ENCODE measurements at regions not wholly inside any gene's neighbourhood (a gene's known extent, or its start where the extent isn't known, plus 50 kb on each side); places are given as distances from the start of the nearest gene placed in this dataset.

DNA sequence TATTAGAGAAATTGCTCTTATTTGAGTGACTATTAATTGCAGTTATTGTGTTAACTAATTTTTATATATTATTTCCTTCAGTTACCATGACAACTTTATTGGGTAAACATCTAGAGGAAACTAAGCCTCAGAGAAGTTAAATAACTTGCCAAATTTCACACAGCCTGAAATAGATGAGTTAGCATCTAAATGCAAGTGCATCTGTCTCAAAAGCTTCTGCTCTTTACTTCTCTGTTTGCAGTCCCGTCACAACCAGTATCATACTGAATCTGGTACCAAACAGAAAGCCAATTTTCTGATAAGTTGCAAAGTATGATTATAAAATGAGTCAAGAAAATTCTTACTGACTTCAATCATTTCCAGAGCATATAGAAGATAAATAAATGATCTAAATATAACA is 1544.9 kb upstream of the PCDH7 start:
- Histone ChIP-seq H3K4me3 (ENCODE audit: low read depth in 2 of 2, low read length in 1 of 2) (no peak overlapping the region), H3K9ac (no peak overlapping the region), H3K79me2 (ENCODE audit: insufficient read depth) (no peaks in the 10 kb centered on the region), H3K4me2 (no peak overlapping the region), H3K27ac (ENCODE audit: low read depth in 2 of 2, low read length in 1 of 2) (no peak overlapping the region), H3K27me3 (ENCODE audit: insufficient read depth) (no peaks in the 10 kb centered on the region), H3K9me3 (no peaks in the 10 kb centered on the region), H3K4me1 (ENCODE audit: control insufficient read depth in 1 of 2, insufficient read depth in 2 of 2, low read depth in 1 of 2, low read length in 1 of 2) (no peaks in the 10 kb centered on the region), H3K36me3 (replicated peaks in 1 of 2; ENCODE audit: control insufficient read depth in 1 of 2, insufficient read depth in 2 of 2, low read length in 1 of 2) (no peaks in the 10 kb centered on the region), H3K9me2 (no peaks in the 10 kb centered on the region), H2AFZ (ENCODE audit: low read depth) (no peak overlapping the region), H3F3A (replicated peaks; ENCODE audit: insufficient read depth) (no peaks in the 10 kb centered on the region), H4K20me1 (ENCODE audit: insufficient read depth) (no peaks in the 10 kb centered on the region)
- TF ChIP-seq, protein P1, sequence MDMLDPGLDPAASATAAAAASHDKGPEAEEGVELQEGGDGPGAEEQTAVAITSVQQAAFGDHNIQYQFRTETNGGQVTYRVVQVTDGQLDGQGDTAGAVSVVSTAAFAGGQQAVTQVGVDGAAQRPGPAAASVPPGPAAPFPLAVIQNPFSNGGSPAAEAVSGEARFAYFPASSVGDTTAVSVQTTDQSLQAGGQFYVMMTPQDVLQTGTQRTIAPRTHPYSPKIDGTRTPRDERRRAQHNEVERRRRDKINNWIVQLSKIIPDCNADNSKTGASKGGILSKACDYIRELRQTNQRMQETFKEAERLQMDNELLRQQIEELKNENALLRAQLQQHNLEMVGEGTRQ (IDR thresholded peaks at IDR 0.05; ENCODE audit: borderline replicate concordance, low read depth, low read length): no peak
- TF ChIP-seq ELF1 (IDR thresholded peaks at IDR 0.05) (no peak), MXI1 (IDR thresholded peaks at IDR 0.05; ENCODE audit: low read depth, low read length) (no peak)
- TF ChIP-seq, protein P2, sequence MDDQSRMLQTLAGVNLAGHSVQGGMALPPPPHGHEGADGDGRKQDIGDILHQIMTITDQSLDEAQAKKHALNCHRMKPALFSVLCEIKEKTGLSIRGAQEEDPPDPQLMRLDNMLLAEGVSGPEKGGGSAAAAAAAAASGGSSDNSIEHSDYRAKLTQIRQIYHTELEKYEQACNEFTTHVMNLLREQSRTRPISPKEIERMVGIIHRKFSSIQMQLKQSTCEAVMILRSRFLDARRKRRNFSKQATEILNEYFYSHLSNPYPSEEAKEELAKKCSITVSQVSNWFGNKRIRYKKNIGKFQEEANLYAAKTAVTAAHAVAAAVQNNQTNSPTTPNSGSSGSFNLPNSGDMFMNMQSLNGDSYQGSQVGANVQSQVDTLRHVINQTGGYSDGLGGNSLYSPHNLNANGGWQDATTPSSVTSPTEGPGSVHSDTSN (IDR thresholded peaks at IDR 0.05): no peak
- CTCF ChIA-PET: no interaction called here
- 0% methylated on average over 1 of the region's 1 CpG for WGBS (ENCODE audit: low lambda C conversion rate)
- DNase-seq: no peak
- POLR2A ChIA-PET: no interaction called here

DNA sequence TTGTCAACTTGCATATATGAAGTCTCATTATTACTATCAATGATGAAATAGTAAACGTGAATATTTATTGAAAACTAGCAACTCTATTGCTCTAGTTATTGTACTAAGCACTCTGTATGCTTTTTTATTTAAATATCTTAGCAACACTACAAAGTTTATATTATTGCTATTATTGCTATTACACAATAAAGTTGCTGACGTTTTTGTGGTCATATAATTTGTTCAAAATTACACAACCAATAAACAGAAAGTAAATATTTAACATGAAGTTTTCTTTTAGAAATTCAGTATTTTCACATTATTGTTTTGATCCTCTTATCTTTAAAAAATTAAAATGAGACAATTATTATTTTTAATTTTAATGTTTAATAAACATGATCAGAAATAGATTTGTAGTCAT is 1521.1 kb upstream of the PCDH7 start:
- Histone ChIP-seq H4K20me1 (ENCODE audit: insufficient read depth) (no peaks in the 10 kb centered on the region), H3K4me2 (no peak overlapping the region), H3F3A (replicated peaks; ENCODE audit: insufficient read depth) (no peaks in the 10 kb centered on the region), H3K9me3 (no peaks in the 10 kb centered on the region), H3K27me3 (ENCODE audit: insufficient read depth) (0 out of 2 replicates have a peak, but pooled peaks cover 10% of the 10 kb centered on the region), H3K9me2 (no peaks in the 10 kb centered on the region), H3K9ac (no peak overlapping the region), H3K79me2 (ENCODE audit: insufficient read depth) (no peaks in the 10 kb centered on the region), H2AFZ (ENCODE audit: low read depth) (no peak overlapping the region), H3K4me3 (ENCODE audit: low read depth in 2 of 2, low read length in 1 of 2) (no peak overlapping the region), H3K27ac (ENCODE audit: low read depth in 2 of 2, low read length in 1 of 2) (no peak overlapping the region), H3K36me3 (replicated peaks in 1 of 2; ENCODE audit: control insufficient read depth in 1 of 2, insufficient read depth in 2 of 2, low read length in 1 of 2) (no peaks in the 10 kb centered on the region), H3K4me1 (ENCODE audit: control insufficient read depth in 1 of 2, insufficient read depth in 2 of 2, low read depth in 1 of 2, low read length in 1 of 2) (no peaks in the 10 kb centered on the region)
- DNase-seq: no peak
- no peak for TF ChIP-seq YY1 (IDR thresholded peaks at IDR 0.05; ENCODE audit: low read depth)
- TF ChIP-seq RXRA (IDR thresholded peaks at IDR 0.05; ENCODE audit: borderline replicate concordance, low read depth): no peak
- TF ChIP-seq TCF12 (IDR thresholded peaks at IDR 0.05): no peak
- TF ChIP-seq TAF1 (IDR thresholded peaks at IDR 0.05; ENCODE audit: borderline replicate concordance, low read depth, low read length): no peak
- no peak for TF ChIP-seq TEAD4 (IDR thresholded peaks at IDR 0.05; ENCODE audit: borderline replicate concordance, insufficient read depth)
- no peak for TF ChIP-seq NRF1 (IDR thresholded peaks at IDR 0.05; ENCODE audit: low read depth, low read length)
- TF ChIP-seq FOSL2 (IDR thresholded peaks at IDR 0.05; ENCODE audit: borderline replicate concordance, low read depth): no peak
- TF ChIP-seq, protein P2 (IDR thresholded peaks at IDR 0.05): no peak
- TF ChIP-seq RAD21 (IDR thresholded peaks at IDR 0.05; ENCODE audit: low read length): no peak
- TF ChIP-seq EP300 (IDR thresholded peaks at IDR 0.05; ENCODE audit: borderline replicate concordance in 1 of 2, low read depth in 1 of 2, low read length in 1 of 2): no peak
- no peak for TF ChIP-seq FOXJ3 (CRISPR knock-in tag; IDR thresholded peaks at IDR 0.05)
- no peak for TF ChIP-seq CHD2 (IDR thresholded peaks at IDR 0.05; ENCODE audit: low read length, partially characterized antibody)
- TF ChIP-seq GABPA (IDR thresholded peaks at IDR 0.05; ENCODE audit: low read depth): no peak
- no peak for TF ChIP-seq SIN3A (IDR thresholded peaks at IDR 0.05; ENCODE audit: borderline replicate concordance, low read depth, low read length)
- TF ChIP-seq GATA2 (CRISPR knock-in tag; IDR thresholded peaks at IDR 0.05): no peak
- no peak for TF ChIP-seq EZH2phosphoT487 (IDR thresholded peaks at IDR 0.05; ENCODE audit: borderline replicate concordance, low read depth)
- no peak for TF ChIP-seq NFIC (IDR thresholded peaks at IDR 0.05; ENCODE audit: borderline replicate concordance)
- TF ChIP-seq, protein P3, sequence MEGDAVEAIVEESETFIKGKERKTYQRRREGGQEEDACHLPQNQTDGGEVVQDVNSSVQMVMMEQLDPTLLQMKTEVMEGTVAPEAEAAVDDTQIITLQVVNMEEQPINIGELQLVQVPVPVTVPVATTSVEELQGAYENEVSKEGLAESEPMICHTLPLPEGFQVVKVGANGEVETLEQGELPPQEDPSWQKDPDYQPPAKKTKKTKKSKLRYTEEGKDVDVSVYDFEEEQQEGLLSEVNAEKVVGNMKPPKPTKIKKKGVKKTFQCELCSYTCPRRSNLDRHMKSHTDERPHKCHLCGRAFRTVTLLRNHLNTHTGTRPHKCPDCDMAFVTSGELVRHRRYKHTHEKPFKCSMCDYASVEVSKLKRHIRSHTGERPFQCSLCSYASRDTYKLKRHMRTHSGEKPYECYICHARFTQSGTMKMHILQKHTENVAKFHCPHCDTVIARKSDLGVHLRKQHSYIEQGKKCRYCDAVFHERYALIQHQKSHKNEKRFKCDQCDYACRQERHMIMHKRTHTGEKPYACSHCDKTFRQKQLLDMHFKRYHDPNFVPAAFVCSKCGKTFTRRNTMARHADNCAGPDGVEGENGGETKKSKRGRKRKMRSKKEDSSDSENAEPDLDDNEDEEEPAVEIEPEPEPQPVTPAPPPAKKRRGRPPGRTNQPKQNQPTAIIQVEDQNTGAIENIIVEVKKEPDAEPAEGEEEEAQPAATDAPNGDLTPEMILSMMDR (IDR thresholded peaks at IDR 0.05): no peak
- CTCF ChIA-PET: no interaction called here
- 2% methylated on average over 2 of the region's 2 CpGs for WGBS (ENCODE audit: low lambda C conversion rate)
- POLR2A ChIA-PET: no interaction called here

Data from SK-N-SH (cell line).